Ishikawa (cell line): ENCODE measurements at regions not wholly inside any gene's neighbourhood (a gene's known extent, or its start where the extent isn't known, plus 50 kb on each side); places are given as distances from the start of the nearest gene placed in this dataset.

Experiments
- CREB1 ChIP-seq: IDR thresholded peaks from 2 replicates; pipeline ENCODE4 v1.6.1; 2012; ENCODE audit warnings: low read depth
- EGR1 ChIP-seq: IDR thresholded peaks from 2 replicates; pipeline ENCODE4 v1.6.1; 2012
- EP300 ChIP-seq: IDR thresholded peaks from 2 replicates; pipeline ENCODE4 v1.6.1; 2012; ENCODE audit warnings: borderline replicate concordance
- NFIC ChIP-seq: IDR thresholded peaks from 2 replicates; pipeline ENCODE4 v1.6.1; 2012
- RAD21 ChIP-seq: IDR thresholded peaks from 2 replicates; pipeline ENCODE4 v1.6.1; 2012; ENCODE audit warnings: low read depth
- TAF1 ChIP-seq: IDR thresholded peaks from 2 replicates; pipeline ENCODE4 v1.6.1; 2012; ENCODE audit warnings: low read depth, mild to moderate bottlenecking
- TCF12 ChIP-seq: IDR thresholded peaks from 2 replicates; pipeline ENCODE4 v1.6.1; 2012; ENCODE audit warnings: low read depth
- TEAD4 ChIP-seq: IDR thresholded peaks from 2 replicates; pipeline ENCODE4 v1.6.1; 2012
- USF1 ChIP-seq: IDR thresholded peaks from 2 replicates; pipeline ENCODE4 v1.6.1; 2012
- YY1 ChIP-seq: IDR thresholded peaks from 2 replicates; pipeline ENCODE4 v1.6.1; 2012; ENCODE audit warnings: low read depth
- TF ChIP-seq, protein P1 (sequence below): IDR thresholded peaks from 2 replicates; pipeline ENCODE4 v1.6.1; 2012; ENCODE audit warnings: low read depth, mild to moderate bottlenecking
- TF ChIP-seq, protein P2 (sequence below): IDR thresholded peaks from 2 replicates; pipeline ENCODE4 v1.6.1; 2012

DNA sequence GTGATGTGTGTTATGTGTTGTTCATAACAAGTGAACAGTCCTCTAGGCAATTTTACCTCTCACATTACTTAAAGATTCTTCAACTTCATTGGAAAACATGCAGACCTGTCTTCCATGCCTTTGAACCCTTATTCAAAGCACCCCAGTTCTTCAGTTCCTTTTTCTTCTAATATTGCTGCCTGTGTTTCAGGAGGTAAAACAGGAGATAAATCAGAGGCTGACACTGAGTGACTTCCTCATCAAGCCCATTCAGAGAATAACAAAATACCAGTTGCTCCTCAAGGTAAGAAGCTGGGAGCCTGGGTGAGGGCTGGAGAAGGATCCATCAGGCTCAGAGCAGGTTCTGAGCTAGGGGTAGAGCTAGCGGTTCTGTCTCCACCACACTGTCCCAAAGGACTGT is 71.1 kb upstream of the UMPS start:
- TF ChIP-seq NFIC (no peak), TCF12 (no peak), YY1 (no peak), CREB1 (no peak), RAD21 (no peak), EGR1 (no peak), TAF1 (no peak), EP300 (no peak), USF1 (no peak), TEAD4 (no peak)
- TF ChIP-seq, protein P1, sequence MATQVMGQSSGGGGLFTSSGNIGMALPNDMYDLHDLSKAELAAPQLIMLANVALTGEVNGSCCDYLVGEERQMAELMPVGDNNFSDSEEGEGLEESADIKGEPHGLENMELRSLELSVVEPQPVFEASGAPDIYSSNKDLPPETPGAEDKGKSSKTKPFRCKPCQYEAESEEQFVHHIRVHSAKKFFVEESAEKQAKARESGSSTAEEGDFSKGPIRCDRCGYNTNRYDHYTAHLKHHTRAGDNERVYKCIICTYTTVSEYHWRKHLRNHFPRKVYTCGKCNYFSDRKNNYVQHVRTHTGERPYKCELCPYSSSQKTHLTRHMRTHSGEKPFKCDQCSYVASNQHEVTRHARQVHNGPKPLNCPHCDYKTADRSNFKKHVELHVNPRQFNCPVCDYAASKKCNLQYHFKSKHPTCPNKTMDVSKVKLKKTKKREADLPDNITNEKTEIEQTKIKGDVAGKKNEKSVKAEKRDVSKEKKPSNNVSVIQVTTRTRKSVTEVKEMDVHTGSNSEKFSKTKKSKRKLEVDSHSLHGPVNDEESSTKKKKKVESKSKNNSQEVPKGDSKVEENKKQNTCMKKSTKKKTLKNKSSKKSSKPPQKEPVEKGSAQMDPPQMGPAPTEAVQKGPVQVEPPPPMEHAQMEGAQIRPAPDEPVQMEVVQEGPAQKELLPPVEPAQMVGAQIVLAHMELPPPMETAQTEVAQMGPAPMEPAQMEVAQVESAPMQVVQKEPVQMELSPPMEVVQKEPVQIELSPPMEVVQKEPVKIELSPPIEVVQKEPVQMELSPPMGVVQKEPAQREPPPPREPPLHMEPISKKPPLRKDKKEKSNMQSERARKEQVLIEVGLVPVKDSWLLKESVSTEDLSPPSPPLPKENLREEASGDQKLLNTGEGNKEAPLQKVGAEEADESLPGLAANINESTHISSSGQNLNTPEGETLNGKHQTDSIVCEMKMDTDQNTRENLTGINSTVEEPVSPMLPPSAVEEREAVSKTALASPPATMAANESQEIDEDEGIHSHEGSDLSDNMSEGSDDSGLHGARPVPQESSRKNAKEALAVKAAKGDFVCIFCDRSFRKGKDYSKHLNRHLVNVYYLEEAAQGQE = no peak
- TF ChIP-seq, protein P2, sequence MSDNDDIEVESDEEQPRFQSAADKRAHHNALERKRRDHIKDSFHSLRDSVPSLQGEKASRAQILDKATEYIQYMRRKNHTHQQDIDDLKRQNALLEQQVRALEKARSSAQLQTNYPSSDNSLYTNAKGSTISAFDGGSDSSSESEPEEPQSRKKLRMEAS = no peak
